GM21360 (cell line): ENCODE measurements at regions not wholly inside any gene's neighbourhood (a gene's known extent, or its start where the extent isn't known, plus 50 kb on each side); places are given as distances from the start of the nearest gene placed in this dataset.

Experiments
- ATAC-seq: cut with Tn5 transposase; IDR thresholded peaks from one replicate; pipeline ENCODE4 v1.9.1; 2021; ENCODE audit warnings: mild to moderate bottlenecking, moderate library complexity; ENCODE audit not compliant: unreplicated experiment

DNA sequence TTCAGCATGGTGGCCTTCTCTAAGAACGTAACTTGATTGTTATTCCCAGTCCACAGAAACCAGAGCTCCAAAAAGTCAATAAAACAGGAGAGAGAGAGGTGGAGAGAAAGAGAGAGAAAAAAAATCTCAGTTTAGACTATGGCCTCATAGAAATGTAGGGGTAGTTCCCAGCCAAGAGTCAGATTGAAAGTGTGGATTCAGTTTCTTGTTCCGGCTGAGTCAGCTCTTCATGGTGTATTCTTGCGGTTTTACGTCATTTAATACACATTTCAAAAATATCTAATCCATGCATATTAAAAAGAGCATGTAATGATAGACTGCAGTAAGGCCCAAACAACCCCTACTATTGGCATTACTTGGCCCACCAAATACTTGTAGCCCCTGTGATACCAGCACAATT is 303.9 kb downstream of the ETAA1 start:
- ATAC-seq, result no peak

DNA sequence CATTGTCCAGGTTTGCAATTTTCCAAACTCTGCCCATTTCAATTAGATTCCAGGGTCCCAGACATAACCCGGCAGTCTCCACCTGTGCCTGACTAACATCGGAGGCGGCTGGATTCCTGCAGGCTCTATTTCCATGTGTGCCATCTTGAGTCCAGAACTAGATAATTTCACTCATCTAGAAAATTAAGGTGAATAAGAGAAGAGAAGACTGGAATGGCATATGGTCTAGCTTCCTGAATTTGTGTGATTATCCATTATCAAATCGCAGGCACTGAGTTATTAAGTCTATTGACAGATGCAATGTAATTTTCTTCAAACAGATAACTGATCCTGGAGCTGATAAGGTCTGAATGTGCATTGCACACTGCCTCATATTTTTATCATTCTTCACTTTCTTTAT is 305.2 kb downstream of the ETAA1 start:
- ATAC-seq, result no peak

DNA sequence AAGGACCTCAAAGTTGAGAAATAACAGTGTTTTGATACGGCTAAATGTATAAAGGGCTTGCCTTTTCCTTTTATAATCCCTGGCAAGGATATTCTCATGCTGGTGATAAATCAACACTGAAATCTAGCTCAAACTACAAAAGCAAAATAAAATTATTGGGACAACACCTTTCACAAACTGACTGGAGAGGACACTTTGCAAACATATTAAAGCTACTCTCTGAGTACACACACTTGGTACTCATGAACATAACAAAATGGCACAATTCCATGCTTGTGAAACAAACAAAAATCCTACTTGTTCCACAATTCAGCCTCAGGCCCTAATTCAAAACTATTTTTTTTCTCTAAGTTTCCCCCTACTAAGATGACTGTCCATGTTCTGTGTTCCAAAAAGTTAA is 305.8 kb downstream of the ETAA1 start:
- no peak for ATAC-seq

DNA sequence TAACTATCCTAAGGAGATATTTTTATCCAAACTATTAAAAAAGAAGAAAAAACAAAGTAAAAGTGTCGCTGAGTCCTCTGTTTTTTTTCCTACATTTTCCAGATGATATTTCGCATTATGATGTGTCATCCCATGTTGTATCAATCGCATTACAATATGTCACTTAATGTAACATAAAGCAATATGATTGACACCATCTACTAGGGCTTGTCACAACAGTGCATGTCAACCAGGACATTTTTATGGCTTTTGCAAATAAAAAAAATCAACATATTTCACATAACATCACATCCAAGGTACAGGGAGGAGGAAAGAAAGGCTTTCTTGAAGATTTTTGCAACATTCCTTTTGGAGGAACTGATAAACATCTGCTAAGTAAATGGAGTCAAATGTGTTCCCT is 308.9 kb downstream of the ETAA1 start:
- no peak for ATAC-seq

DNA sequence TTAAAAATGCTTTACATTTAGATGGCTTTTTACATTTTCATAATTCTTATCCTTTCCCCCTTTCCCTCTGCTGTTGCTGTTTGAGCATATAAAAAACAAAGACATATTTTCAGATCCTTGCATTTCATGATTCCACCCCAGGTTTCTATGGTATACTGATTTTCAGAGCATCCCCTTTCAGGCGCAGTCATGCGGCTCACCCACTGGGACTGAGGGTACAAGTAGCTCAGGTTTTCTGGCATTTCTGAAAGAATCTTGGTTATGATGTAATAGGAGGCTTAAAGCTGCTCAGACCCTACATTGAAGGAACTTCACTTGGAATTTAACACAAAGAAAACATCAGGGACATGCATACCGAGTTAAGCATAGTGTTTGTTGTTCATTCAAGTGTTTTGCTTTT is 310.8 kb downstream of the ETAA1 start:
- no peak for ATAC-seq

DNA sequence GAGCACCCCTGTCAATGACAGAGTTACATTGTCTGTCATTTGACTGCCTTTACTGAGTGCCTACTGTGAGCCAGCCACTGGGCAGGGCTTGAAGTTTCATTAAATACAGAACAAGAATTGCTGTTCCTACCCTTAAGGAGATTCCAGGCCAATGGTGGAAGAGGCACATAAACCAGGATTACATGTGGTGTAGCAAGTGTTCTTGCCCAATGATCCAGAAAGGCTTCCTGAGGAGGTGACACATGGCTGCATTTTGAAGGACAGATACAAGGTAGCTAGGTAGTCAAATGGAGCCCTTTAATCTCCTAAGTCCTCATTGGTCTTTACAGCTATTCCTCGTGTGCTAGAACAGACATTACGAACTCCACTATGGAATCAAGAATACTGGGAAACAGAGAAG is 312.7 kb downstream of the ETAA1 start:
- ATAC-seq, result no peak

DNA sequence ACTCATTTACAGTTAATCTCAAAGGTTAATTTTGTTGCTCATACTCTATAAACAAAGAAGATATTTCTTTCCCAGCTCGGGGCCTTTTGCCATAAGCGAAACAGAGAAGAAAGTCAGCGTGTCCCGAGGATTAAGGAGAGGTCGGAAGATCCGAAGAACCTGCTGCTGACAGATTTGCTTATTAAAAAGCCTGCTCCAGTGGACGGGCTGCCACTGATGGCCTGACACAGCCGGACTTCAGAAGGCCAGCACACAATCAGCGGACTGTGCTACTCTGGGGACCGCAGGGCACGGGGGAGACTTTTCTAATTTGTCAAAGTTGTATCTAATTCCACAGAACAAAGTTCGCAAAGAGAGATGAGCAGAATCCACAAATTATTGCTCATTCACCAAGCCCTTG is 315.4 kb downstream of the ETAA1 start:
- no peak for ATAC-seq

DNA sequence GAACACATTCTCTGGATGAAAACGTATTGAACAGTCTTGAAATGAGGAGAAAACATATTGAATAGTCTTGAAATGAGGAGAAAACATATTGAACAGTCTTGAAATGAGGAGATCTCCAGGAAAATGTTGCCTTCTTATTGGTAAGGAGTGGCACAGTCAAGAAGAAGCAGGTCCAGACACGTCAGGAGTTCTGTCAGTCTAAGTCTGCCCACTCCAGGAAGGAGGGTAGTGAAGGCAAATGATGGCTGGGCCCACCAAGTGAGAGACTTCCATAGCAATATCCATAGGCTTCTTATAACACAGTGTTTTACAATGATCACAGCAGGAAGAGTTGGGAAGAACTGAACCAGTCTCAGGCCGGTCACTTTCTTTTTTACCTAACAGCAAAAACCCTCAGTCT is 316.2 kb downstream of the ETAA1 start:
- ATAC-seq, result no peak

DNA sequence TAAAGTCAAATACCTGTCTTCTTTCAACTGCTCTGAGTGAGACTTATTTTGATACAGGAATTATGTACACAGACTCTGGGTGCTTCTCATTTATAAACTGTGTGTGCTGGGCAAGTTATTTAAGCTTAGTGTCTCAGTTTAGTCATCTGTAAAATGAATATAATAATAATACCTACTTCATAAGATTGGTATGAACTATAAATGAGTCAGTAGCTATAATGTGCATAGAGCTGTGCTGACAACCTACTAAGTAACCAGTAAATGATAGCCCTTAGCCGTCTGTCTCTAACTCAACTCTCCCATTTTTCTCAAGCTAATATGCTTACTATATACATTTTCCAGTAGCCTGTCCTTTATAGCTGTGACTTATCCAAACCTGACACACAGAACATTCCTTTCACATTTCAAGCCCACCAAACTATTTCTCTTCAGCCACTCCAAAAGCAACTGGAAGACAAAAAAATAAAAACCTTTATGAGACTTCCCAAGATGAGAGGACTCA is 319.8 kb downstream of the ETAA1 start:
- no peak for ATAC-seq

DNA sequence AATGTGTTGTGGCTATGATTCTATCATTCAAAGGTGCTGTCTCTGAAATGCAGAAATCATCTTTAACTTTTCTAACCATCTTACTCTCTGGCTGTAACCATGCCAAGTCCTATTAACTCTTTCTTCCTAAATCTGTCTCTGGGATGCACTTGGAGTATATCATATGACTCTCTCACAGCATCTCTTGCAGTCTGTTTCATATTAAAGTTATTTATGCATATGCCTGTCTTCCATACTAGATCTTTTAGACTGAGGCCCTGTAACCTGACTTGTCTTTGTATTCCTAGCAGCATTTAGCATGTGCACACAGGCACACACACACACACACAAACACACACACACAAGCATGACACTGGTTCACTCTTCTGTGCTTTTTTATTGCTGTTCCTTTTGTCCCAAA is 320.6 kb downstream of the ETAA1 start:
- no peak for ATAC-seq

DNA sequence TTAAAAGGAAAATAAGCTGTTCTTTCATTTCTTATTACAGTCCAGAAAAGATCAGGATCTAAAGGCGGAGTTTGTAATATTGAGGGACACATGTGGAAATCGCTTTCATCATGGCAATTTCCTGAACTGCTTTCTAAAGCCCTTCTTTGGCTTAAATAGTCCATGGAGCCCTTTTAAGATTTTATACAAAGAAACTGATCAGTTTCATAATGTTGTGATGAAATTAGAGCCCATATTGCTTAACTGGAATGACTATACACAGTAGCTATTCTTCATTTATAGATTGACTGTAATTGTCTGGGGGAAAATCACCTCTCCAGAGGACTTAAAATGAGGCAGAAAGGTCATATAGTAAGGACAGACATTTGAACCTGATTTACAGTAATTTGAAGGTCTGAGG is 322.2 kb downstream of the ETAA1 start:
- no peak for ATAC-seq

DNA sequence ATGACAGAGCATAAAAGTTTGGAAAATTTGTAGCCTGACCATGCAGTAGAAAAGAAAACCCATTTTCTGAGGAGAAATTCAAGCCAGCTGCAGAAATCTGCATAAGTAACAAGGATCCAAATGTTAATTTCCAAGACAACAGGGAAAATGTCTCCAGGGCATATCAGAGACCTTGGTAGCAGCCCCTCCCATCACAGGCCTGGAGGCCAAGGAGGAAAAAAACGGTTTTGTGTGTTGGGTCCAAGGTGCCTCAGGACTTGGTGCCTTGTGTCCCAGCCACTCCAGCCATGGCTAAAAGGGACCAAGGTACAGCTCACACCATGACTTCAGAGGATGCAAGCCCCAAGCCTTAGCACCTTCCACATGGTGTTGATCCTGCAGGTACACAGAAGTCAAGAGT is 324.4 kb downstream of the ETAA1 start:
- no peak for ATAC-seq

DNA sequence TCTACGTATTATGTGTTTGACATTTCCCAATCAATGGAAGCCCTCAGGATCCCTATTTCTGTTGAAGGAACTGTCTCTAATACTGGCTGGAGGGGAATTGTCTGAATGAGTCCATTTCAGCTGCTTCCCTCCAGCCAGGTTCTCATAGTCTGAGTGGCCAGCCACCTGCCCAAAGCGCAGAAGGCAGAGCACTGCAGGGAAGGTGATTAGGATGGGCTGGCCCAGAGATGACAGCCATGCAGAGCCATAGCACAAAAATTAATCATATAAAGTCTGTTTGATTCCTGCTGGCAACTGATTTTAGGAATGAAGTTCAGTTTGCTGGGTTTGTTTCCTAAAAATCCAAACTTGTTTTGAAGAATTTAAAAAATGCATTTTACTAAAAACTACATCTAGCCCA is 327.1 kb downstream of the ETAA1 start:
- ATAC-seq, result no peak

DNA sequence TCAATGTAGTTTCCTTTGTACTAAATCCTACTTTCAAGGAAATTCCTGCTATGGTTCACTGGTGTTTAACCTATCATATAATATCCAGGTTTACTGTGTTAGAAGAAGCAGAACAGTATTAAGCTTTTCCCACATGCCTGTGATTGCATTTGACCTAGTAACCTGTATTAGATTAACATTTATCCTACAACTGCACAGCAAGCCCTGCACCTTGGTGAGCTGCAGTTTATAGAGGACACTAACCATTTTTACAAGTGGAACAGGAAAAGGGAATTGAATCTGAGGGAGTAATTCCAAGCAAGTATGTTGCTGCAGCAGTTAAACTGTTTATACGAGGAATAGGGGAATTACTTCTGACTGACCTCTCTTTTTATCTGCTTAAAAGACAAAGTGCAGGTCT is 328.6 kb downstream of the ETAA1 start:
- ATAC-seq, result no peak

DNA sequence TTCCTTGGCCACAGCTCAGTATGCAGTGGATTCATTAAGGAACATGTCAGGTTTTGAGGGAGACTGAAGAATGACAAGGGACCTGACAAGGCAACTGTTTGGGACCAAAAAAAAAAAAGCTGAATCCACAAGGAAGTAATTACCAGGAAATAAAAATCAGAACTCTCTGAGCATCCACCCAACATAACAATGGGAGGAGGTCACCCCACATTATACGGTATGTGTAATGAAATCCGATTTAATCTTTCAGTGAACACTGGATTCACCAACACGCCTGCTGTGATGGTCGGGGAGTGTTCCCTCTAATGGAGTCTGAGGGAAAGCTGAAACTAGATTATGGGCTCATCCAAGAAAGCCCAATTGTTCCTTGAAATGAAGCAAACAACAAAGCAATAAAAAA is 329.3 kb downstream of the ETAA1 start:
- ATAC-seq, result no peak

DNA sequence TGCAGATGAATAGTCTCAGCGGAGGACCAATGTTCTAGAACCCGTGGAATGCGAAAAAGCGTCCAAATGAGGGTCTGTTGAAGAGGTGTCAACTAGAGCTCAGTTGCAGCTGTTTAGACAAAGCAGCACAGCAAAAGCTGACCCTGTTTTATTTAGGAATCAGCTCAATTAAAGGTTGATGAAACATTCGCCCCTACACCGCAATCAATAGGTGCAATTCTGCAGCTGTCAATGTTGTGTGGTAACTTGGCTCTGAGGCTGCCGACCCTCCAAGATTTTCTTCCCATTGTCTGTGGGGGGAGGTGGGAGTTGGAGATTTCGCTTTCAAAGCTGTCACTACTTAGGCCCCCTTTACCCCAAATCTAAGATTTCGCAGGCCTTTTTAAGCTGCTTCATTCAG is 330.0 kb downstream of the ETAA1 start:
- no peak for ATAC-seq

DNA sequence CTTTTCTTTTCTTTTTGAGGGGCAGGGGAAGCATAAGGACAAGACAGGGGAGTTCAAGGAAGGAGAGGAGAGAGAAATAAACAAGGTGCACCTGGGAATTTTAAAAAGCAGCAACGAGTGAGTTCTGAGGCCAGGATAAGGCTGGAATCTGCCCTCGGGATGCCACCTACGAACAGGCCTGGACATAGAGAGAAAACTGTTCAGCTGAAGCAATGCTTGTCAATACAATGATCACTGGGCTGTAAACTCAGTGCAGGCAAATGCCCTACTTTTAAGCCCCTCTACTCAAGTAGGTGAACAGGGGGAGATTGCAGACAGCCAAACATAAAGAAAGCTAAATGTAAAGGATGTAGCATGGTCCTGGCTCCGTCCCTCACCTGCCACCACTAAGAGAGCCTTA is 330.5 kb downstream of the ETAA1 start:
- no peak for ATAC-seq

DNA sequence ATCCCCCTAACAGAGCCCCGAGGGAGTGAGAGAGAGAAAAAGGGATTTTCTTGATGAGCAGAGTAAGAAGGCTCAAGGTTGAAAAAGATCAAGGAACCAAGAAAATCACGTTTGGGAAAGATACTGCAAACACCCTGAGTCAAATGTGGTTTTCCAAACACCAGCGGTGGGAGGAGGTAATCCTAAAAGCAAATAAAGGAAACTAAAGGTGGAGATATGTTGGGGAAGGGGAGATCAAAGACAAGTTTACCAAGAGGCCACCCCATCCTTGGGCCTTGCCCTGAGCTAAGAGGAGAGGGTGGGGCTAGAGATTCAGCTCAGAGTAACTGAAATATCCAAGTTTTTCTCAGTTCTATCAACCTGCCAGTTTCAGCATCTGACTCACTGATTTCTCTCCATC is 332.3 kb downstream of the ETAA1 start:
- no peak for ATAC-seq

DNA sequence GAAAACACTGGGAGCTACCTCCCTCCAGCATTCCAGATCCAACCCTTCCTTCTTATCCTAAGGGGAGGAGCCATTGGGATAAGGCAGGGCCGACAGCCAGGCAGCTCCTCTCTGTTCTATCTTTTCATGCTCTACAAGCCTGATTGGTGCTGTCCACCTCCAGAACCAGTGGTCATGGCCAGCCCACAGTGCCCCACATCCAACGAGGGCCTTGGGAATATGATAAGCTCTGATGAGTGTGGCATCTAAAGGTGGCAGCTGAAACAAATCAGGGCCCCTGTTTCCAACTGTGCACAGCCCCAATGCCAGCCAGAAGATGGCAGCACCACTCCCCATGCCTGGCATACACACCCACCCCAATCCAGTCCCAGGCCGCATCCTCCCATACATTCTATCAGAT is 329.3 kb downstream of the C1D start:
- no peak for ATAC-seq

DNA sequence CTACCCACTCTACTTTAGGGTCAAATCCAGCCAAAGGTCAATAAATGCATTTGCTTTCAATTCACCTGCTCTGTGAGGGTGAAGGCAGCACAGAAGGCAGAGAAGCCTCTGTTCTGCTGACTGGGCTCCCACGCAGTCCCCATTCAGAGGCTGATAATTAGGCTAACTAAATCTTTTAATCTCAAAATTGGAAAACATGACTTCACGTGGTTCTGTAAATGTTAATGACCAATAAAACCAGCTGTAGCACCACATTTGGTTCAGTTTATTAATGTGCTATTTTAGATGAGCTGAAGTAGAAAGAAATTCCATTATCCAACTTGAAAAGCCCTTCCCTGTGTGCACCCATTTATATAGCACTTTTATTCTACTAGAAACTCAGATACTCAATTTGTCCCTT is 310.6 kb downstream of the C1D start:
- no peak for ATAC-seq

DNA sequence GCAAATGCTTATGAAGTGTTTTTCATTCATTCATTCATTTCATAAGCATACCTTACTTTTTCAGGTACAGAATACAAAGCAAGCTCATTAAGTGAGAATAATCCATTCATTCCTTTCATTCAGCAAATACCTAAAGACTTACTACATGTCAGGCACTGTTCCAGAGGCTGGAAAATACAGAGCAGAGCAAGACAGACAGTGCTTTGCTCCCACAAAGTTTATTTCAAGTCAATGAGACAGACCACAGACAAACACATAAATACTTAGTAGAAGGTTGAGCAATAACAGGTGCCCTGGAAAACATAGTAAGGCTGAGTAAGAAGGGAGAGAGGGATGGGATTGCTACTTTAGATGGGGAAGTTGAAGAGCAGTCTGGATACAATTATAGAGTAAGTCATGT is 309.8 kb downstream of the C1D start:
- ATAC-seq, result no peak

DNA sequence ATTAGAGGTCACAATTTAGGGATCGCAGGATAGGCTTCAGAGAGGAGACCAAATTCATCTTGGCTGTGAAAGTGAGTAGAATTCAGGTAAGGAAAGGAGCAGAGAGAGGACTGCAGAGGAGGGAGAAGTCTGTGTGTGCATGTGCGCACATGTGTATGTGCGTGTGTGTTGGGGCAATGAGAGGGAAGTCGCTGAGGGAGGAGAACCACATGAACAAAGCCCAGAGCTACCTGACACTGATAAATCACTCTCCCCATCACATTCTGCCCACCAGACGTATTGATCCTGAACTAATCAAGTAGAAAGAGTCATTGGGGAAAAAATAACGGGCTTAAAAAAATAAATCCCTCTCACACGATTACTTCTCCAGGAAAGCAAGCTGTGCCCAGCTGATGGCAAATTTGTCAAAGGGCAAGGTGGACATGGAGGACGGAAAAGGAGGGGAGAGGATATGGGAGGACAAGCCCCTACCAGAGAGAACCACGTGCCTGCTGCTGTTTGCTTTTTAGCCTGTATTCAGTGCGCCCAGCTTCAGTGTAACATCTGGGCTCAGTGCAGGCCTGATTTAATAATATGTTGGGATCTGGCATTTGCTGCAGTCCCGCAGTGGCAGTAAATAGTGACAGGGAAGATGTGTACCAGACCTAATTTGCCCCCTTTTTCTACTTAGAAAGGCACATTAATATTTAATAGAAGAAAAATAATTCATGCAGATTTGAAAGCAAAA is 307.5 kb downstream of the C1D start:
- ATAC-seq, result no peak

DNA sequence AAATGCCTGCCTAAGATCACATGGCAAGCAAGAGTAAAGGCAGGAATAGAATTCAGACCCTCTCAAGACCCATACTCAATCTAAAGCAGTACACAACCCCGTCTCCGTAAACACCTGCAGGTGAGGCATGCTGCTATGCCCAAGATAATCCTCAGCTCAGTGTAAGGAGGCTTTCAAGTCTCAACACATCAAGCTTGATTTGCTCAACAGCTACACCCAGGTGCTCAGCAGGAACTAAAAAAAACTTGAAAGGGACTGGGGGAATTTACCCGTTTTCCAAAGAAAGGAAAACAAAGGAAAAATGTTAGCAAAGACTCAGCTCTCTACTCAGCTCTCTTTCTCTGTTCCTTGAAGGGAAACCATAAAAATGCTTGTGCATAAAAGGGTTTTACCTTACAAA is 301.8 kb downstream of the C1D start:
- ATAC-seq, result no peak
